Astrocyte (in vitro differentiated cells and primary cell): ENCODE measurements at regions not wholly inside any gene's neighbourhood (a gene's known extent, or its start where the extent isn't known, plus 50 kb on each side); places are given as distances from the start of the nearest gene placed in this dataset.

Experiments used
- EZH2 ChIP-seq: IDR thresholded peaks from 2 replicates; pipeline ENCODE4 v1.6.1; 2012; ENCODE audit warnings: mild to moderate bottlenecking, low read length, inconsistent platforms; ENCODE audit not compliant: insufficient read depth
- TF ChIP-seq, protein P1 (sequence below): IDR thresholded peaks from 2 replicates; pipeline ENCODE4 v1.5.1; 2011; ENCODE audit warnings: low read depth, mild to moderate bottlenecking, inconsistent platforms, low read length, moderate library complexity; ENCODE audit not compliant: insufficient read depth

DNA sequence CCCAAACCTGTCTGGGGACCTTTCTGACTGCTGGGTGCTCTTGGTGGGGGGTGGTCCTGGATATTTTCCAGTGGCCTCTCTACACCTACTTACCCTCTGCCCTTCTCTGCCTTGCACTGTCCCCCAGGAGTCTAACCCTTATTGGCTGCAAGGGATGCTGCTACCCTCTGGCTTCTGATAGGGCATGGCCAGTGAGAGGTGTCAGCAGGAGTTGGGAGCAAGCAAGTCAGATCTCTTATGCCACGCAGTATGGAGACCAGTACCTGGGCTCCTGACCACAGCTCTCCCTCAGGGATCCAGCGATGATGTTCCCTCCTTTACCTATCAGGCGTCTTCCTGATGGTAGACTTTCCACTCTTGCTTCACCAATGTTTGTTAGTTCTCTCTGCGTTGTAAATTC lies 373.7 kb downstream of the SOCS6 start:
- TF ChIP-seq, protein P1, sequence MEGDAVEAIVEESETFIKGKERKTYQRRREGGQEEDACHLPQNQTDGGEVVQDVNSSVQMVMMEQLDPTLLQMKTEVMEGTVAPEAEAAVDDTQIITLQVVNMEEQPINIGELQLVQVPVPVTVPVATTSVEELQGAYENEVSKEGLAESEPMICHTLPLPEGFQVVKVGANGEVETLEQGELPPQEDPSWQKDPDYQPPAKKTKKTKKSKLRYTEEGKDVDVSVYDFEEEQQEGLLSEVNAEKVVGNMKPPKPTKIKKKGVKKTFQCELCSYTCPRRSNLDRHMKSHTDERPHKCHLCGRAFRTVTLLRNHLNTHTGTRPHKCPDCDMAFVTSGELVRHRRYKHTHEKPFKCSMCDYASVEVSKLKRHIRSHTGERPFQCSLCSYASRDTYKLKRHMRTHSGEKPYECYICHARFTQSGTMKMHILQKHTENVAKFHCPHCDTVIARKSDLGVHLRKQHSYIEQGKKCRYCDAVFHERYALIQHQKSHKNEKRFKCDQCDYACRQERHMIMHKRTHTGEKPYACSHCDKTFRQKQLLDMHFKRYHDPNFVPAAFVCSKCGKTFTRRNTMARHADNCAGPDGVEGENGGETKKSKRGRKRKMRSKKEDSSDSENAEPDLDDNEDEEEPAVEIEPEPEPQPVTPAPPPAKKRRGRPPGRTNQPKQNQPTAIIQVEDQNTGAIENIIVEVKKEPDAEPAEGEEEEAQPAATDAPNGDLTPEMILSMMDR, result no peak
- TF ChIP-seq EZH2, result no peak
